Stimulated activated CD8-positive, alpha-beta memory T cell treated with anti-CD3 and anti-CD28 coated beads, Interleukin-4, amount 100 ng/mL, for 4 hours (primary cell): ENCODE measurements at regions not wholly inside any gene's neighbourhood (a gene's known extent, or its start where the extent isn't known, plus 50 kb on each side); places are given as distances from the start of the nearest gene placed in this dataset.
"Not testable (repeated sequence)": the region's sequence is repeated elsewhere in the genome, so short reads cannot be mapped to it uniquely, and the experiment has no call there.

Experiments
- DNase-seq, 2 donors: peaks; one replicate each; pipeline ENCODE4 v3.0.0-alpha.2; 2020; ENCODE audit warnings: low read depth in 2 of 2, low spot score in 1 of 2

GRCh38 chr5:108461628-108462367 is 79.9 kb upstream of the FBXL17 start:
- DNase-seq = no peak

GRCh38 chr5:108459769-108460168 is 77.9 kb upstream of the FBXL17 start:
- DNase-seq = no peak

GRCh38 chr5:108451269-108451668 is 69.4 kb upstream of the FBXL17 start:
- no peak for DNase-seq

GRCh38 chr5:108444130-108444529 is 62.2 kb upstream of the FBXL17 start:
- not testable (repeated sequence) for DNase-seq

- DNase-seq = not testable (repeated sequence)
These were observed 60.3 kb upstream of the FBXL17 start for GRCh38 chr5:108442063-108442651.

GRCh38 chr5:108437425-108437824 is 55.5 kb upstream of the FBXL17 start:
- DNase-seq = no peak

GRCh38 chr5:108436696-108437095 is 54.8 kb upstream of the FBXL17 start:
- no peak for DNase-seq

GRCh38 chr5:108433600-108433999 is 51.7 kb upstream of the FBXL17 start:
- DNase-seq = no peak

GRCh38 chr5:108432024-108432423 is 50.1 kb upstream of the FBXL17 start:
- DNase-seq = no peak
